ENCODE measurements at regions not wholly inside any gene's neighbourhood (a gene's known extent, or its start where the extent isn't known, plus 50 kb on each side); places are given as distances from the start of the nearest gene placed in this dataset.

DNA sequence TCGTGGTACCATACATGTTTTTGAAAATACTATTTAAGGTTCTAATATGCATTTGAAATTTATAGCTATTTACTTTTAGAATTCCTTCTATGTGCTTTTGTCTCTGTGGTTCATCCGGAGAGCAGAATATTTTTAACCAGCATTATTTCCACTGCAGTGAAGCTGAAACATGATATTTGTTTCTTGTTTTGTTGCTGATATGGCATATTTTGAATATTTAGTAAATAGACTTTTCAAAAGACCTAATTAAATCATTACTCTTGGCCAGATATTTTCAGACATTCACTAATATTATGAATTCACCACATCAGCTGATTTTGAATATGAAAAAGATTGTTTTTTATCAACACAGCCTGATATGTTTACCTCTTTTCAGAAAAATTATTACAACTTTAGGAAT lies 87.0 kb downstream of the FAT4 start:
- ChIA-PET CTCF (no interaction called here), POLR2A (no interaction called here)
- Mint-ChIP-seq H3K4me3 (no peak overlapping the region), H3K36me3 (no peaks in the 10 kb centered on the region), H3K27me3 (ENCODE audit: low read depth) (no peaks in the 10 kb centered on the region), H3K27ac (no peak overlapping the region), H3K4me1 (peaks cover 13% of the 10 kb centered on the region), H3K9me3 (no peaks in the 10 kb centered on the region)
- DNase-seq (ENCODE audit: low spot score): no peak
- no peak for ATAC-seq
- TF ChIP-seq CREM (CRISPR knock-in tag; IDR thresholded peaks at IDR 0.05) (no peak), MLX (CRISPR knock-in tag; IDR thresholded peaks at IDR 0.05) (no peak)

DNA sequence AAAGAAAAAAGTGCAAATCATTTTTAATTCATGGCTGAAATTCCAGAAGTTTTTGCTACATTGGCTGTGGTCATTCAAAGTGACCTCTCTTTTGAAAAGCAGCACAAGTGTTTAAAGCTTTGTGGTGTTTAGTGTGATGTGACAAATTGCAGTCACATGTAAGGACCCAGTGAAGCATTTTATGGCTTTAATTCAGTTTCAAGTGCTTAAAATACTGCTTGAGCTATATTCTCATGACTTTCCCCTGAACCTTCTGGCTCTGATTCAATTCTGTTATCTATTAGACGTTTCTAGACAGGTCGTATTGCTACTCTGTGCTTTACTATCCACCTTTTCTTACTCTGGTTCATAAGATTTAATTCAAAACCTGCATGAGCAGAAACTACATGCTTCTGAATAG lies 105.8 kb downstream of the FAT4 start:
- Mint-ChIP-seq H3K27me3 (ENCODE audit: low read depth) (no peaks in the 10 kb centered on the region), H3K27ac (no peak overlapping the region), H3K4me3 (no peak overlapping the region), H3K36me3 (peaks cover 23% of the 10 kb centered on the region), H3K4me1 (peaks cover under 1% of the 10 kb centered on the region), H3K9me3 (peaks cover 27% of the 10 kb centered on the region)
- ChIA-PET CTCF (no interaction called here), POLR2A (no interaction called here)
- TF ChIP-seq ZNF138 (CRISPR knock-in tag; conservative IDR thresholded peaks at IDR 0.05): no peak
- TF ChIP-seq FOXJ3 (CRISPR knock-in tag; IDR thresholded peaks at IDR 0.05; ENCODE audit: borderline replicate concordance): no peak
- TF ChIP-seq, protein P1, sequence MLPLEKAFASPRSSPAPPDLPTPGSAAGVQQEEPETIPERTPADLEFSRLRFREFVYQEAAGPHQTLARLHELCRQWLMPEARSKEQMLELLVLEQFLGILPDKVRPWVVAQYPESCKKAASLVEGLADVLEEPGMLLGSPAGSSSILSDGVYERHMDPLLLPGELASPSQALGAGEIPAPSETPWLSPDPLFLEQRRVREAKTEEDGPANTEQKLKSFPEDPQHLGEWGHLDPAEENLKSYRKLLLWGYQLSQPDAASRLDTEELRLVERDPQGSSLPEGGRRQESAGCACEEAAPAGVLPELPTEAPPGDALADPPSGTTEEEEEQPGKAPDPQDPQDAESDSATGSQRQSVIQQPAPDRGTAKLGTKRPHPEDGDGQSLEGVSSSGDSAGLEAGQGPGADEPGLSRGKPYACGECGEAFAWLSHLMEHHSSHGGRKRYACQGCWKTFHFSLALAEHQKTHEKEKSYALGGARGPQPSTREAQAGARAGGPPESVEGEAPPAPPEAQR (CRISPR knock-in tag; IDR thresholded peaks at IDR 0.05): no peak
- no peak for TF ChIP-seq EMX1 (CRISPR knock-in tag; IDR thresholded peaks at IDR 0.05)
- TF ChIP-seq JAZF1 (CRISPR knock-in tag; IDR thresholded peaks at IDR 0.05): no peak
- no peak for TF ChIP-seq CTCF (IDR thresholded peaks at IDR 0.05)
- no peak for TF ChIP-seq ZBTB43 (CRISPR knock-in tag; IDR thresholded peaks at IDR 0.05)
- TF ChIP-seq KAT7 (CRISPR knock-in tag; IDR thresholded peaks at IDR 0.05; ENCODE audit: borderline replicate concordance): no peak
- TF ChIP-seq SMAD3 (CRISPR knock-in tag; IDR thresholded peaks at IDR 0.05; ENCODE audit: borderline replicate concordance): no peak
- TF ChIP-seq MYBL2 (CRISPR knock-in tag; IDR thresholded peaks at IDR 0.05): no peak
- DNase-seq (ENCODE audit: low spot score): no peak
- ATAC-seq: no peak

- ChIA-PET POLR2A (no interaction called here), CTCF (no interaction called here)
- H3K36me3 Mint-ChIP-seq: peaks cover 23% of the 10 kb centered on the region
- ATAC-seq: no peak
- H3K27me3 Mint-ChIP-seq (ENCODE audit: low read depth): no peaks in the 10 kb centered on the region
- H3K4me1 Mint-ChIP-seq: peaks cover 8% of the 10 kb centered on the region
- H3K27ac Mint-ChIP-seq: no peak overlapping the region
- peaks cover 27% of the 10 kb centered on the region for H3K9me3 Mint-ChIP-seq
- H3K4me3 Mint-ChIP-seq: no peak overlapping the region
- DNase-seq (ENCODE audit: low spot score): no peak
- TF ChIP-seq ZBTB43 (CRISPR knock-in tag; IDR thresholded peaks at IDR 0.05): no peak
- no peak for TF ChIP-seq IRF1 (CRISPR knock-in tag; IDR thresholded peaks at IDR 0.05)
- no peak for TF ChIP-seq TEAD4 (CRISPR knock-in tag; IDR thresholded peaks at IDR 0.05)
- TF ChIP-seq GTF2I (CRISPR knock-in tag; conservative IDR thresholded peaks at IDR 0.05): no peak
- no peak for TF ChIP-seq GRHL2 (CRISPR knock-in tag; IDR thresholded peaks at IDR 0.05; ENCODE audit: insufficient replicate concordance, severe bottlenecking)
- no peak for TF ChIP-seq TEAD1 (CRISPR knock-in tag; IDR thresholded peaks at IDR 0.05)
- no peak for TF ChIP-seq CDX4 (CRISPR knock-in tag; IDR thresholded peaks at IDR 0.05; ENCODE audit: borderline replicate concordance)
- TF ChIP-seq, protein P2, sequence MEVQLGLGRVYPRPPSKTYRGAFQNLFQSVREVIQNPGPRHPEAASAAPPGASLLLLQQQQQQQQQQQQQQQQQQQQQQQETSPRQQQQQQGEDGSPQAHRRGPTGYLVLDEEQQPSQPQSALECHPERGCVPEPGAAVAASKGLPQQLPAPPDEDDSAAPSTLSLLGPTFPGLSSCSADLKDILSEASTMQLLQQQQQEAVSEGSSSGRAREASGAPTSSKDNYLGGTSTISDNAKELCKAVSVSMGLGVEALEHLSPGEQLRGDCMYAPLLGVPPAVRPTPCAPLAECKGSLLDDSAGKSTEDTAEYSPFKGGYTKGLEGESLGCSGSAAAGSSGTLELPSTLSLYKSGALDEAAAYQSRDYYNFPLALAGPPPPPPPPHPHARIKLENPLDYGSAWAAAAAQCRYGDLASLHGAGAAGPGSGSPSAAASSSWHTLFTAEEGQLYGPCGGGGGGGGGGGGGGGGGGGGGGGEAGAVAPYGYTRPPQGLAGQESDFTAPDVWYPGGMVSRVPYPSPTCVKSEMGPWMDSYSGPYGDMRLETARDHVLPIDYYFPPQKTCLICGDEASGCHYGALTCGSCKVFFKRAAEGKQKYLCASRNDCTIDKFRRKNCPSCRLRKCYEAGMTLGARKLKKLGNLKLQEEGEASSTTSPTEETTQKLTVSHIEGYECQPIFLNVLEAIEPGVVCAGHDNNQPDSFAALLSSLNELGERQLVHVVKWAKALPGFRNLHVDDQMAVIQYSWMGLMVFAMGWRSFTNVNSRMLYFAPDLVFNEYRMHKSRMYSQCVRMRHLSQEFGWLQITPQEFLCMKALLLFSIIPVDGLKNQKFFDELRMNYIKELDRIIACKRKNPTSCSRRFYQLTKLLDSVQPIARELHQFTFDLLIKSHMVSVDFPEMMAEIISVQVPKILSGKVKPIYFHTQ (CRISPR knock-in tag; IDR thresholded peaks at IDR 0.05): no peak
- TF ChIP-seq NFATC4 (CRISPR knock-in tag; IDR thresholded peaks at IDR 0.05): no peak
- TF ChIP-seq SP1 (CRISPR knock-in tag; conservative IDR thresholded peaks at IDR 0.05): no peak
- TF ChIP-seq, protein P3, sequence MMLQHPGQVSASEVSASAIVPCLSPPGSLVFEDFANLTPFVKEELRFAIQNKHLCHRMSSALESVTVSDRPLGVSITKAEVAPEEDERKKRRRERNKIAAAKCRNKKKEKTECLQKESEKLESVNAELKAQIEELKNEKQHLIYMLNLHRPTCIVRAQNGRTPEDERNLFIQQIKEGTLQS (CRISPR knock-in tag; conservative IDR thresholded peaks at IDR 0.05): no peak
- TF ChIP-seq NR2C2 (CRISPR knock-in tag; IDR thresholded peaks at IDR 0.05): no peak
Measured at GRCh38 chr4:125421547-125421946, 106.8 kb downstream of the FAT4 start.
